Spleen (tissue), 7 donors: ENCODE measurements at regions not wholly inside any gene's neighbourhood (a gene's known extent, or its start where the extent isn't known, plus 50 kb on each side); places are given as distances from the start of the nearest gene placed in this dataset.

Experiments used
- CTCF ChIP-seq, 11 experiments: fragments of 200-600 bp in 7 of 11; fragments of 450-650 bp in 4 of 11; sonication (generic) in 4 of 11; IDR thresholded peaks in 8 of 11; conservative IDR thresholded peaks in 3 of 11; 1 replicate in 7 of 11; 2 replicates in 4 of 11; pipeline versions ENCODE4 v1.4.0 to v1.8.0; 2016 to 2021; ENCODE audit warnings: antibody characterized with exemption in 11 of 11, inconsistent platforms in 4 of 11, mild to moderate bottlenecking in 1 of 11
- POLR2AphosphoS5 ChIP-seq, 3 donors: sonication (generic); formaldehyde crosslinking; IDR thresholded peaks; one replicate each; pipeline ENCODE4 v1.5.1; 2017; ENCODE audit warnings: antibody characterized with exemption in 3 of 3
- donor health status: DM: no; HTN: no; CAD: no; lungs with moderate emphysema.
- donor health status: DM: no; HTN: no; CAD: no.
- donor health status: DM: no; HTN: no; CAD: no.

- TF ChIP-seq CTCF (IDR thresholded peaks at IDR 0.05 in 8 of 11, conservative IDR thresholded peaks at IDR 0.05 in 3 of 11), result no peak
- TF ChIP-seq POLR2AphosphoS5 (IDR thresholded peaks at IDR 0.05), result no peak
Observed at GRCh38 chr18:72636611-72637010, 92.5 kb upstream of the CBLN2 start.
